DMS153 treated with DMSO at 0.1 percent for 48 hours (cell line): ENCODE measurements at regions not wholly inside any gene's neighbourhood (a gene's known extent, or its start where the extent isn't known, plus 50 kb on each side); places are given as distances from the start of the nearest gene placed in this dataset.
A peak's percentile ranks its signal among the peaks of the same experiment; 100 is the strongest.

Source experiments
- DNase-seq: peaks from one replicate; lab custom pipeline; 2025; ENCODE audit not compliant: unreplicated experiment; lab: John Stamatoyannopoulos, UW

DNA sequence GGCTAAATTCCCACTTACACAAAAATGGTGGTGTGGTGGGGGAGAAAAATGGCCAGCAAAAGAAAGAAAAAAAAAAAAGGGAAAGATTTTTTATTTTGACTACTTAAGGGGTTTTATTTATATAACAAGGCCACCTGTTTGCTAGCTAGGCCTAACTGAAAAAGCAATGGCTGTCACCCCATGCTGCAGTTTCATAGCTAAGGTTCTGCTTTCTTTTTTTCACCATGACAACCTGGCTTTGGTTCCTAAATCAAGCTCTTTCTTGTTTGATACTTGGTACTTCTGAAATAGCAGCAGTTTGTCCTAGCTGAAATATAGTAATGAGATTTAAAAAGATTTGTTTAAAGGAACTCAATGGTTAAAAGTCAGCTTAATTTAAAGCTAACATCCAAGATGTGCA lies 433.2 kb upstream of the MEX3C start:
- DNase-seq: no peak

DNA sequence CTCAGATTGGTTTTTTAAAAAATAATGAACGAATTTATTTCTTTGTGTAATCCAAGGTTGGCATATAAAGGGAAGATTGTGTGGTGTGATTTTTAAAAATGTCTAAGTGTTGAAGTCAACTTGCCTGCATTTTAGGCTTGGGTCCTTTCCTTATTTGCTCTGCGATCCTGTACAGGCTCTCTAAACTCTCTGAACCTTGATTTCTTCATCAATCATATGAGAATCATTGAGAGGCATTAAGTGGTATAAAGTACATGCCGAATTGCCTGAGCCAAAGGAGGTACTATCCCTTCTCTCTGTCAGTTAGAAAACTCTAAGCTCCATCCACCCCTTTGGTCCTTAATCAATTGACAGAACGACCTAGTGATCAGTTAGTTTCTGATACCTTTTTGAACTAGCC lies 440.4 kb upstream of the MEX3C start:
- DNase-seq: no peak

DNA sequence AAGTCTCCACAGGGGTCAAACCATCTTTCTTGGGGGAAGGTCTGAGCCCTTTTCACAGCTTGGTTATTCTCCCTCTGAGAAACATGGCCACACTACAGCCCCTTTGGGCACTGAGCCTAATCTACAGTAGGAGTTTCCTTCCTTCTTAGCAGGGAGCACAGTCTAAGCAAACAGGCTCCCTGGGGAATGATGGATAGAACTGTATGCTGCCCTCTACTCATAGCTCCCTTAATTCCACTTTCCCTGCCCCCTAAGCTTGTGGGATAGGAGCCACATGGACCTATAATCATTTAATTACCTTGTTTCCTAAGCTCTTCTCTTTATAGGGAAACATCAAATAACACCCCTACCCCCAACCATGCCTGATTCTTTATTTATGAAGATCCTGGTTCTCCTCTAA lies 442.1 kb upstream of the MEX3C start:
- no peak for DNase-seq

DNA sequence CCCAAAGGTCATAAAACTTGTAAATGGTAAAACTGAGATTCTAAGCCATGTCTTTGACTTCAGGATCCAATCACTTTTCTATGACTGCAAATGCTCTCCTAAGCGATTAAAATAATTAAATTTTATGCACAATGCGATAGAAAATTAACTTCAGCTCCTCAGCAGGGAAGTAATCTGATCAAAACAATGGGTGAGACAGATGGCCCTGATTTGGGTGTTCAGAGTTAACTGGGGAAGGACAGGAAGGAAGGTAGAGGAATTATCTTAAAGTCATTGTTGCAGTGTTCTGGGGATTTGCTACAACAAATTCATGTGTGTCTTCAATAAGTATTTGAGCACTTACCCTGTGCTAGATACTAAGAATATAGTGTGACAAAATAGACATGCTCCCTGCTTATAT lies 446.0 kb upstream of the MEX3C start:
- DNase-seq: no peak

DNA sequence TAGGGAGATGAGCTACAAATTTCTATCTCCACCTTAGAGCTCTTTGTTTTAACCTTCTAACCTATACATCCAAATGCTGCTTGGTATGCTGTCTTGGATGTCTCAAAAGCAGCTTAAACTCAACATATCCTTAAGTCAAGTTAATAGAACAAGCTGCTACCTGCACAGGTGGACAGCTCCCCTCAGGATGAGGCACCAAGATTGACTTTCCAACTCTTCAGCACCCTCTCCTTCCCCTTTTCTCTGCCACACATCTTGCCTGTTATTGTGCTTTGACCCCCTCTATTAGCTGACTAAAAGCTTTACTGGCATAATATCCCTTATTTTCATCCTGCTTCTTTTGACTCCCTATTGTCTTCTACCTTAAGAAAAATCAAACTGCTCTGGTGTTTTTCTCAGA lies 448.1 kb upstream of the MEX3C start:
- DNase-seq: no peak

DNA sequence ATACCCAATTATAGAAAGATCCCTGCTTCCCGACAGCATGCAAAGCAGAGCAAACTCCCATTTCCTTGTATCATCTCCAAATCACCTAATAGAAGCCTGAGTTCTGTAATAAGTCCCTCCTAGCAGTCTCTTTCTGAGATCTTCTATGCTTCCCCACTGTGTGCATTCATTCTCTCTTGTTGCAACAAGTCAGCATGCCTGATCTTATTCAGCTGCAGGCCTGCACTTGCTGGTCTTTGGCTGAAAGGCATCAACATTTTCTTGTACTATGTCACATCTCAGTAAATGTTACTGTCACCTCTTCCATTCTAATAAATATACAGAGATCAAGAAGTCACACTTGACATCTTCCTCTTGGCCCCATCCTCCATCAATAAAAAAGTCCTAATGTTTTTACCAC lies 449.9 kb upstream of the MEX3C start:
- DNase-seq: no peak

DNA sequence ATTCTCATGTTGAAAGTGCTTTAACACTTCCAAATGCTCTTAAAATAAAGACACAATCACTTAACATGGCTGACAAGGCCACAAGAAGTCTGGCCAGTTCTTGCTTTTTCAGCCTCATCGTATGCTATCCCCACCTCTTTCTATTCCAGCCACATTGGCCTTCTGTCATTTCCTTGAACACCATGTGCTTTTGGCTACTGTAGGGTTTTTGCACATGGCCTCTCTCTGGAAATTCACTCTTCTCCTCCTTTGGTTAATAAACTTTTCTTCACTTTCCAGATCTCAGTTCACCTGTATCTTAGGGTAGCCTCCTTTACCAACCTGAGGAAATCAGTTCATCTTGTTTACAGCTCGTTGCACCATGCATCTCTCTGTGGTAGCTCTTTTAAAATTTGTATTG lies 450.5 kb upstream of the MEX3C start:
- DNase-seq: no peak

DNA sequence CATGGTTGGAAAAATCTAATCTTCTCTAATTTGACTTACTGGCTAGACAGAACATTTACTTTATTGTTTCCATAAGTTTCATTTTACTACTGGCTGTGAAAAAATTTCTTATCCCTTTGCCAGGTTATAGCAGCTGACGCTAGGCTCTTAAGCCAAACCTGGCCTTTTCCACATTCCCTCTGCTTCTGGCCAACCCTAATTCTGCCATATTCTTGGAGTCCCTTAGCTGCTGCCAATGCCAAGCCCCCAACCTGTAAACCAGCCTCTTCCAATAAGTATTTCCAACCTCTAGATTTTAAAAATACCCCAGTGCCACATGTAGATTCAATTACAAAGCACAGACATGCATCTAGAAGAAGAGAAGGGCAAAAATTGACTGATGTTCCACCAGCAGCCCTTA lies 452.3 kb upstream of the MEX3C start:
- DNase-seq: no peak

DNA sequence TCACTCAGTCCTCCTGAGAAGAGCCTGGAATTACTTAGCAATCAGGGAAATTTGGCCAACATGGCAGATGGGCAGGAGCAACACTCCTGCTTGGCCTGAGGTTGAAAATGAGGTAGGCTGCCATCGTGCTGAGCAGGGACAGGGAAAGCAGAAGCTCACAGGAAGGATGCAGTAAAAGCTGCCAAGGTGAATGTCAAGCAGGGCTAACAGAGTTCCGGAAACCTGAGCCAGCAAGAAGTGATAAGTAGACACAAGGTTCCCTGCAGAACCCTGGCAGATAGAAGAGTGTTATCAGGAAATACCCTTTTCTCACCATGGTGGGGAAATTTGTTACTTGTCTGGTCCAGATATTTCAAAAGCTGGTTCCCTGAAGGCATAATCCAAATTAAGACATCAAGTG lies 454.3 kb upstream of the MEX3C start:
- no peak for DNase-seq

DNA sequence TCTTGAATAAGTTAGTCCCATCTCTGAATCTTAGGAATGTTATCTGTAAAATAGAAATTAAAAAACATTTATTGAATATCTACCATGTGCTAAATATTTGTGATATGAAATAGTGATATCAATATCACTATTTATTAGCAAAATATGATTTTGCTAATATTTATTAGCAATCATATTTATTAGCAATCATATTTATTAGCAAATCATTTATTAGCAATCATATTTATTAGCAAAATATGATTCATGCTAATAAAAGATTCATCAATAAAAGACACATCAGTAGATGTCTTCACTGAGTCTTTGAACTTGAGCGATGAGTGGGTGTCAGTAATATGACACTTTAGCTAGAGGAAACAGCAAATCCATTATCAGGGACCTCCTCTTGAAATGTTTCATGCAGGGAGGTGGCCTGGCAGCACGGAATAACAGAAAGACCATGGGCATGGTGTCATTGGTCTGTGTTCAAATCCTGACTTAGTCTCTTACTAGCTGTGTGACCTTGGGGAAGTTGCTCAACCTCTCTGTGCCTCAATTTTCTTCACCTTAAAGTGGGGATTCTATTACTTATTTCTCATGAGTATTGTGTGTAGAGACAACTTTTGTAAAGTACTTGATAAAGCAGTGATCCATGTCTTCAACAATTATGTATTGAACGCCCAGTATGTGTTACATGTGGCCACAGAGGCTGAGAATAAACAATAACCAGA lies 456.2 kb upstream of the MEX3C start:
- DNase-seq: no peak

DNA sequence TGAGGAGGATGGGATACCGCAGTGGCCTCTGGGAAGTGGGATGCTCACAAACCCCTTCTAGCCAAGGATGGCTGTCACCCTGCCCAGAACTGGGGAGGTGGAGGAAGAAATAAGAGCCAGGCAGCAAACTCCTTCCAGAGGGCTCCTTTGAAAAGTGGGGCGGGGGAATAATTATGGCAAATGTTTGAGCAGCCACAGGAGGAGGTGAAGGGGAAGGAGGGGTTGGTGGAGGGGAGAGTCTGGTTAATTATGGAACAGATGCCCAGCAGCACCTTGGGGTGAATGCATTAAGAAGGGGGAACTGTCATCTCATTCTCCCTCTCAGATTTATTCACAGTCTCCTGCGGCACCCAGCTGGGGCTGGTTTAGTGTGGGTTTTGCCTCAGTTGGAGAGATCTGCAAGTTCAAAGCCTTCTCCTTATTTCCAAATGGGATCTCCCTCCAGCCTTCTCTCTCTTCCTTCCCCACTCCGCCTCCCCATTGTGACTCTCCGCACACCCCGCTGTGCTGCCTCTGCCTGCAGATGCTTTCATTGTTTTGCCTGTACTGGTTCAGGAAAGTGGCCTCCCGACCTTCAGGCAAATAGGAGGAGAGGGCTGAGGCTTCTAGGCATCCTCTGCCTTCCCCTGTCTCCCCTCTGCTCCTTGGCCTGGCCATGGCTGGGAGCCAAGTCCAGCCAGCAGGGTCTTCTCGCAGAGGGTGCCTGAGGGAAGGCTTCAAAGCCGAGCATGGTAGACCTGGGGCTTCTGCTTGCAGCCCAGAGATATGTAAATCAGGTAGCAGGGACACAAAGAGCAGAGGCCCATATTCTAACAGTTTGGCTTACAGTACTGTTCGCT lies 457.2 kb upstream of the MEX3C start:
- no peak for DNase-seq

DNA sequence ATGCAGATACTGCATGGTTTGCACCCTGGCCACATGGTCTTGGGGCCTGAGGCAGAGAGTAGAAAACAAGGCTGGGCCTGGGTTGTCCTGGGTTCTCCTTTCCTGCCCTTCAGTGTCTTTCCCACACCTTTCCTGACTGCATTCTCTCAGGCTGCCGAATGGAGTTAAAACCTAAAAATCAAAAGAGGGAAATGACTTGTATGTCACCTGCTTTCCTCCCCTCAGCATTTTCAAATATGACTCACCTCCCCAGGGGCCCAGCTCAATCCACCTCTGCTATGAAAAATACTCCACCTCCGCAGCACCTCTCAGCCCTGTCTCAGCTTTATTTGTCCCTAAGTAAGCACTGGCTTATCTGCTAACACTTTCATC lies 457.8 kb upstream of the MEX3C start:
- no peak for DNase-seq

DNA sequence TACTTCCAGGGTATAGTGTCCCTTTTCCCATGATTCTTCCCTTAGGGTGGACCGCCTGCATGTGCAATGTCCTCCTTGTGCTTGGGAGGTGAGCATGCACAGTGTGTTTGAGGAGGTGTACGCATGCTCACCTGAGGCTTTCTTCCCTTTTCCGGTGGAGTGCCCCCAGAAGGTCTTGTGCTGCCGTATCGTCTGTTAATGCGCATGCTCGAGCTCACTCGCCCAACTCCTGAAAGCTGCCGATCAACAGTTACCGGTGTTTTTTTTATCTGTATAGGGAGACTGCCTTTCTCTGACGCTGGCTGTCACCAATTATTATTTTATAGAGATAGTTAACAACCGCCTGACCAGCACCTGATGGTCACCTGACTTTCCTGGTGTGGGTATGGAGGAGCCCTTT lies 458.8 kb upstream of the MEX3C start:
- no peak for DNase-seq

DNA sequence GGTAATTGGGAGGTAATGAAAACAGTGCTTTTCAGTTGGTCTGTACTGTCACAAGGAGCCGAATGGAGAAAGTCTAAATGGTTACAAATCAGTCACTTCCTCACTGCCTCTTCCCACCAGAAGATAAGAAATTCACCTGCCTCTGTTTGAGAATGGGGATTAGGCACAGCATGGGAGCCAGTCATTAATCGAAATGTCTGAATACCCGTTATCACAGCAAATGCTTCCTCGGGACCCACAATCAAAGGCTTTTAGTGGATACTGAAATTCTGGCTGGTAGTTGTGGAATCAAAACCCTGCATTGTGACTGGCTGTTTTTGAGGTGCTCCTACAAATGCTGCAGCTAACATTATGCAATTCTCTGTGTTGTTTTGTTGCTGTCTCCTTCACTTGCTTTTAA lies 461.0 kb upstream of the MEX3C start:
- DNase-seq: no peak

DNA sequence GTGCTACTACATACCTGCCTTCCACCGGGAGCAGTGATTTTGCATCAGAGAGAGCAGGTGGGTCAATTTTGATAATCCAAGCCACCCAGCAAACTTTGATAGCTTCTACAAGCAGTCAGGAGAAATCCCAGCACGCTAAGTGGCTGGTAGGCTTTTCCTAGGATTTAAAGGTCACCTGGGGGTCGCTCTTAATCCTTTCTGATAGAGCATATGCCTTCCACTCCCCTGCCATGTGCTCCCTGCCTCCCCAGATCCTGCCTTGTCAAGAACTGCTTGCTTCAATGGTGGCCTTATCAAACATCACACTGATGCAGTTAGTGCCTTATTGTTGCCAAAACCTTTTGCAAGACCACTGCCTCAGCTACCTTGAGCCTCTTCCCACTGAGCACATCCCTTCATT lies 462.3 kb upstream of the MEX3C start:
- DNase-seq: no peak

DNA sequence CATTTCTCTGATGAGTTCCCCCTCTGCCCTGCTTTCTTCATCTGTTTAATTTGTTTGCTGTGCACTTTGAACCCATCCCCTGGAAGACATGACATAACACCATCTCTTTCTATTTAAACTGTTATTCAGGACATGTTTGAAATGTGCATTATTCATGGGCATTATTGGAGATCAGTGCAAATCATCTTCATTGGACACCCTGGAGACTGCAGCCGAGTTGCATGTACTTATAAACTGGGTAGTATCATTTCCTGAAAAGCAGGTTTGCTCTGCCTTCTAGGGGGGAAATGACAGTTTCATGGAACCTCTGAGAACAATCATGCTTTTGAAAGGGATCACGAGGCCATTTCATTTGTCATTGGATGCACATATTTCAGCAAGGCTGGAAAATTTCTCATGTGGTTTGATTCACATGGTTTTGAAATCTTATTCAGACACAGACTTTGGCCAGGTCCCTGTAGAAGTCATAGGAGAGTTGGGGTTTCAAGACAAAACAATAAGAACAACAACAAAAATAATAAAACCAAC lies 462.8 kb upstream of the MEX3C start:
- no peak for DNase-seq

DNA sequence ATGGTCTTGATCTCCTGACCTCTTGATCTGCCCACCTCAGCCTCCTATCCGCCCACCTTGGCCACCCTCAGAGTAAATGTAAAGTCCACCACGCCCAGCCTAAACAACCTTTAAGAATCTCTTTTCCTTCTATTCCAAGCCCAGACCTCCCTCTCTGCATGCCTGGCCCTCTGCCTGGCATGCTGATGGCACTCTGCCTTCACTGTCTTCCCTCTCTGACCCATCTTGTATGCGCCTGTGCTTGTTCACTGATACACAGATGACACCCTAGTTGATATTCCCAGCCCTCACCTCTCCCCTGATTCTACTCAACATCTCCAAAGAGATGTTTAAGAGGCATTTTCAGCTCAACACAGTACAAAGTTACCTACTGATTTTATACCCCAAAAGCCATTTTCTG lies 466.8 kb upstream of the MEX3C start:
- no peak for DNase-seq

DNA sequence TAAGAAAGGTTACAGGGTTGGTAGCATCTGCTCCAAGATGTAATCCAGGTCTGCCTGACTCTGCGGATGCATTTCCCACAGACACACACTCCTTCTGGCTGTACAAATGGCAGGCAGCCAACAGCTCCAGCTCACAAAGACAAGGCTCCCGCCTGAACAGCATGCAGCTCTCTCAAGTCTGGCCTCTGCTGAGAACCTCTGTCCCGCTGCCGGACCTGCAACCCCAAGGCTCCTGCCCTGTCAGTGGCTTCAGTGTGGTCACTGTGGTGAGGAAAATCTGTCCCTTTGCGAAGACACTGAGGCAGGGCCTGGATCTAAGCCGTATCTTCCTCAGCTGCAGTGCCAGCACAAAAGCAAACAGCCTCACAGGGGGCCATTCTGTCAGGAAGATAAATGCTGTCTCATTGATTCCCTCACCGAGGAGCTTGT lies 469.3 kb upstream of the MEX3C start:
- peak; percentile 53 for DNase-seq

DNA sequence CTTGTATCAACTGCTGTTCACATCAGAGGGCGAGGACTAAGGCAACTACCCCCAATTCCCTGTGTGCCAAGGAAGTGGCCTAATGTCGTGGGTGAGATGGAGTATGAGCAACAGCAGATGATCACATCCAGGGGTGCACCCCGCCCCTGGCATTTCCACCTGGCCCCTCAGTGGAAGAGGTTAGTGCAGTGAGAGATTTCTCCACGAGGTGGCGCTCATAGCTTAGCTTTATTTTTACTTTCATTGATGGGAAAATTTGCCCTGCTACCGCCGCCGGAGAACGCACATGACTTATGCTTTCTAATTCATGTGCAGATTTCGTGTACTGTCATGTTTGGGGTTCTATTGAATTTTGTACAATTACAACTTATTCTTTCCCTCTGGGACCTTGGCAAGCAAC lies 470.6 kb upstream of the MEX3C start:
- DNase-seq: peak; percentile 26

DNA sequence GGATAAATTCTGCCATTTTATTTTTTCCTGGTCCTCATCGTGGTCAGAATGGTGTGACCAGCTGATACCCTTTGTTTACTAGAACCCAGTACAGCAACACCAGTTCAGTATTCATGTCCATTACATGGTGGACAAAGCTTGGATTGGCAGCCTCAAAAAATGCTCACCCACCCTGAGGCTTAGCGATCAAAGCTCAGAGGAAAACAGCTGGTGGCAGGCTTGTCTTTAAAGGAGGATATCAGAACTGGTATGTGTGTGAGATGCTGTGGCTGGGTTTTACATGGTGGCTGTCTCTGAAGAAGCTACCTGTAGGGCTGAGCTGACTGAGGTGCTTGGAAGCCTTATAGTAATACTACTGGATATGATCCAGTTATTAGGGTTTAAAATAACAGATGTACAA lies 471.1 kb upstream of the MEX3C start:
- DNase-seq: no peak

DNA sequence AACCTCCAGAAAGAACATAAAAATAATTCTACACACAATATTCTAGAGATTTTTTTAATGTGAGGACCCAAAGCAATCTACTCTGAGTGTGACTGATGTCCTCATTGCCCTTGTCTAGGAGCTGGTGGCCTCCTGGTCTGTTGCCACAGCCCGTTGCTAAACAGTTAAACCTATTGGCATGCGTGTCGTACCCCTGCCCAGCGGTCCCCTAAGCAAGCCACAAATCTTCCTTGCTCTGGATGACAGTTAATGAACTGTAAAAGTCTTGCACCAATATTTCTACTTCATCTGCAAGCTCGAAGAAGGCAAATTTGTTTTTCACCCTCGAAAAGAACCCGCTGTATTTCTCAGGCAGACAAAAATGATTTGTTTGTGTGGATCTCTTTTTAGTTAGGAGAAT lies 489.1 kb upstream of the MEX3C start:
- DNase-seq: no peak

DNA sequence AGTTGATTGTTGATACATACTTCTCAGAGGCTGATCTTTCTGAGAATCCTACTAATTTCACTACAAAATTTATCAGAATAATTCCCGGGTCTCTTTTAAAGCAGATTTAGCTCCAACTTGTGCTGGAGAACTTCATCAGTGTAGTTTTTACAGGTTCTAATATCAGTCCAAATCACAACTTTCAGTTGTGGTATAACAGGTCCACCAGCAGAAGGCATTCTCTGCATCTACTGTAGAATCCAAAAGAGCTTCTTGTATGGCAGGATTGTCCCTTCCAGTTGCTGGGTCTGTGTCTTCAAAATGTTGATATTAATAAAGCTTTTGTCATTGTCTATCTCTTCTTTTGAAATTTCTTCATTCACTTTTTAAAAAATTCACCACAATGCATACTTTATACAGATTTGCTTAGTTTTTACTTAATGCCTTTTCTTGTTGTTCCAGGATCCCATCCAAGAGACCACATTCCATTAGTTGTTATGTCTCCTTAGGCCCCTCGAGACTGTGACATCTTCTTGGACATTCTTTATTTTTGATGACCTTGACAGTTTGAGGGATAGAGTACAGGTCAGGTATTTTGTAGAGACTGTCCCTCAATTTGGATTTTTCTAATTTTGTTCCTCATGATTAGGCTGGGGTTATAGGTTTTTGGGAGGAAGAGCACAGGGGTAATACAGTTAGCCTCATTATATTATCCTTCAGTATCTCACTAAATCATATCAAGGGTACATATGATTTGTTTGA lies 490.5 kb upstream of the MEX3C start:
- no peak for DNase-seq
